ENCODE measurements at regions not wholly inside any gene's neighbourhood (a gene's known extent, or its start where the extent isn't known, plus 50 kb on each side); places are given as distances from the start of the nearest gene placed in this dataset.

- no peak for TF ChIP-seq CTCF (IDR thresholded peaks at IDR 0.05)
- no peak for TF ChIP-seq EZH2 (IDR thresholded peaks at IDR 0.05)
Observed at GRCh38 chr1:76802094-76802493, 65.2 kb upstream of the ST6GALNAC5 start.
